CD4-positive, alpha-beta T cell treated with Interferon gamma for 1 hour (primary cell): ENCODE measurements at regions not wholly inside any gene's neighbourhood (a gene's known extent, or its start where the extent isn't known, plus 50 kb on each side); places are given as distances from the start of the nearest gene placed in this dataset.
A peak's percentile ranks its signal among the peaks of the same experiment; 100 is the strongest.

Source experiments
- DNase-seq: peaks from one replicate; pipeline ENCODE4 v3.0.0-alpha.2; 2020

GRCh38 chr3:27865731-27866130 is 143.6 kb upstream of the EOMES start:
- no peak for DNase-seq

DNA sequence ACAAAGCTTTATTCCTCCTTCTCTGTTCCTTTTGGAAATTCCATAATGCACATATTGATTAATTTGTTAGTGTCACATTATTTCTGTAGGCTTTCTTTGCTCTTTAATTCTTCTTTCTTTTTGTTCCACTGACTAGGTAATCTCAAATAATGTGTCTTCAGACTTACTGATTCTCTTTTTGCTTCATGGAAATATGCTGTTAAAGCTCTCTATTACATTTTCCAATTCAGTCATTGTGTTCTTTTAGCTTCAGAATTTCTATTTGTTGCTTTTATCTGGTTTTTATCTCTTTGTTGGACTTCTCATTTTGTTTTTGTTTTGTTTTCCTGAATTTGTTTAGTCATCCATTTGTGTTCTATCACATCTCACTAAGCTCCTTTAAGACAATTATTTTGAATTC is 147.0 kb upstream of the EOMES start:
- no peak for DNase-seq

DNA sequence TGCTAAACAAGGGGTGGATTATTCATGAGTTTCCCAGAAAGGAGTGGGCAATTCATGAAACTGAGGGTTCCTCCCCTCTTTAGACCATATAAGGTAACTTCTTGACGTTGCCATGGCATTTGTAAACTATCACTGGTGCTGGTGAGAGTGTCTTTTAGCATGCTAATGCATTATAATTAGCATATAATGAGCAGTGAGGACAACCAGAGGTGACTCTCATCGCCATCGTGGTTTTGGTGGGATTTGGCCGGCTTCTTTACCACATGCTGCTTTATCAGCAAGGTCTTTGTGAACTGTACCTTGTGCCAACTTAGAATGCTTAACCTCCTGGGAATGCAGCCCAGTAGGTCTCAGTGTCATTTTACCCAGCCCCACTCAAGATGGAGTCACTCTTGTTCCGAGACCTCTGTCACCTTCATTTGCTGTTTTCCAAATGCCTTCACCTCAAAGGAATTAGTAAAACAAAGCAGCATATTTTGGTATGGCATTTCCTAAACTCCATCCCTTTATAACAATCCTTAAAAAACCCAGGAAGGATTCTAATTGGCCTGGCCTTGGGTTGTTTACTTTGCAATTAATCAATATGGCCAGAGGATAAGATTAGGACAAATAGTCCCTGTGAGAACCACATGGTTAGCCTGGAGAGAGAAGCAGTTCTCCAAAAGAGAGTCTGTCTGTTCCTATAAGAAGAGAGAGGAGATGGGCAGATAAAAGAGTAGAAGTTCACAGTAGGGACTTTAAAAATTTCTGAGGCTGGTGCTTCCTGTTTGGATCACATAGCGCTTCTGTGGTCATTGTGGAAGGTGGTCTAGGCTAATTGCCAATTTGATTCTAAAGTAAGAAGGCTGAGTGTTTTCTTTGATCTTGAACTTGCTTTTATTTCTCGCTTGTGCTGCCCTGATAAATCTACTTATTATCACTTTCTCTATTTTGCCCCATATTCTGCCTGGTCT is 155.2 kb upstream of the EOMES start:
- DNase-seq: no peak

GRCh38 chr3:27878014-27878383 is 155.9 kb upstream of the EOMES start:
- DNase-seq: no peak

DNA sequence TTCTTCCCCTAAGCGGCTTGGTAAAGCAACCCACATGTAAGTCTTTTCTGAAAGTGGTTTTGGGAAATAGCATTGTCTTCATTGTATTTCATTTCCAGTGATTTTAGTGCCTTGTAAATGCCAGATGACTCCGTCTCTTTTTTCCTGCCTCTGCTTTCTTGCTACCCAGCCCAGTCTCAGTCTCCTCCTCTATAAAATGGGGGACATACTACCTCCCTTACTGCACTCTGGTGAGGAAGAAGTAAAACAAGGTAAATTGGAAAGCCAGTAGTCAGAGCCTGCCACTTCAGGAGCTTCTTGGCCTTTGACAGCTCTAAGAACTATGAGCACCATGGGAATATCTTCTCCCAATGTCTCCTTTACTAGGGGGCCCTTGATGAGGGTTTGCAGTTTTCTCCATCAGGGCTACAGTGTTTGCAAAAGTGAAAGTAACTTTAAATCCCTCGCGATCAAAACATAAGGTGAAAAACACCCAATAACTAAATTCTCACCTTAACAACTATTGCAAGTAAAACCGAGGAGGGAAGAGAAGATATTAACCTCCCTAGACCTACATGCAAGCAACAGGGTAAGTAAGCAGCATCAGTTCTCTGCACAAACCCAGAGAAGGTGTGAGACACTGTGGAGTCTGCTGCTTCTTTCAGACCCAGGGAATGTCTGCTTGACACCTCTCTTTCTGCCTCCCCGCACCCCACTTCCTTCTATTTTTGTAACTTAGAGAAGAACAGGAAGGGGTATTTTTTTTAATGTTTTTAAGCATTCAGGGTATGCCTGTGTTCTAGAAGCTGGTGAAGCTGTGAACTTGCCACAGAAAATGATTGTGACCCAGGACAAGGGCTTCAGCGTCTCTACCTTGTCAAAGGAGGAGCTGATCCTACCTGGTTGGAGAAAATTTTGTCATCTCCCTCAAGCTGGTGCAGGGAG is 159.1 kb upstream of the EOMES start:
- DNase-seq: peak; percentile 36

DNA sequence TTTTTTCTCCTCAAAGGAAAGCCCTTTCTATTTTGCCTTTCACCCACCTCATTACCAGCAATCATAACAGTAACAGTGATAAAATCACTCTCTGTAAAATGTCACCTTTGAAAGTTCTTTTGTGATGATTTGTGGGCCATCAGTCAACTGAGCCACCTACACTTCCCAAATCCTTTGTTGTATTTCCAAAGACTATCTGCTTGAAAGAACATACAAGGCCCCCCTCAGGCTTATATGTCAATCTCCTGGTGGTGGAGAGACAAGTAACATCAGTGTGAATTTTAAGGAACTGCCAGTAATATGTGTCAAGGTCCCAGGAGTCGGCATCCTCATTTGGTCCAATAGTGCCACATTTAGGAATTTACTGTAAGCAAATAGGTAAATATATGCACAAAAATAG is 161.1 kb upstream of the EOMES start:
- DNase-seq: no peak

DNA sequence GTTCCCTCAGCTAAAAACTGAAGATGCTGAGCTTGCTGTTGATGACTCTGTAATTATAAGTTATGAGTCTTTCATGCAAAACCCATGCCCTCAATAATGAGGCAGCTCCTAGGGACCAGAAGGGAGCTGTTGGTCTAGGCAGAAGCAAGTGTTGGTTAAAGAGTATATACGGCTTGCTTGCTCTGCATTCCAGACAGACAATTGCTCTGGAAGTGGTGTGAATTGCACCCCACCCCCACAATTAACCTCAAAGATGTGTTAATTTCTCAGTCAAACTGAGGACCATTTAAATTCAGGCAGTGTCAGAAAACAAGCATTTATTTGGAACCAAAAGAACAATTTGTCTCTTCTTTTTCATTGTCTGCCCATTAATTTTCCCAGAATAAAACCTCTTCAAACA is 163.5 kb upstream of the EOMES start:
- no peak for DNase-seq

- DNase-seq: no peak
Observed at GRCh38 chr3:27888562-27888961, 166.4 kb upstream of the EOMES start.

GRCh38 chr3:27889745-27890144 is 167.6 kb upstream of the EOMES start:
- DNase-seq: no peak

DNA sequence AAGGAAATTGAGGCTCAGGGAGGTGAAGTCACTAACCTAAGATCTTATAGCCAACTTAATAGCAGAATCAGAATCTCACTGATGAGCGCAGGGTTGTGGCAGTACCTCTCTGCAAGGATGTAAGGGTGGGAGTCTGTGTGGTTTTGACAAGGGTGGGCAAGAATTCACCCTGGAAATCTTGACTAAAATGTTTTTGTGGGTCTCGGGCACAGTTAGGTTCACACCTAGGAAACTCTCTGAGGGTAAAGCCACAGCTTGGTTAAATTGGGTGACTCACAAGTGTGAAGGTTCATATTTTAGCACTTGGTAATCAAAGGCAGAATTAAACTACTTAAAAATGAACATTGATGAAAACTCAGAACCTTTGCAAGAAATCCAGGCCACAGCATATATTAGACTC is 178.2 kb upstream of the EOMES start:
- DNase-seq: no peak

DNA sequence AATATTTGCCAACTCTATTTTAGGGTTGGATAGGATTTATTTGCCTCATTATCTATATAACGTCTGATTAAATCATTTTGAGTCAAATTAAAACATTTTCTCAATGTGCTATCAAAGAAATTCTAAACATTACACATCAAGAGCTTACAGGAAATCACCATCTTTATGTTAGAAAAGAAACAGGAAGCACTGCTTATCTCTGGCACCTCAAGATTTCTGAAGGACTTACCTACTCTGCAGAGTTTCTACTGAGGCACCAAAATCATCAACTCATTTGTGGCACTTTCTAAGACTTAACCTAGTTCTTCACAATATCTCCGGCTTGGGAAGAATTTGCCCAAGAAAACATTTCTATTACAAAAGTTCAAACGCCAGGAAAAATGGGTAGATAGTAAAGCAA is 181.3 kb upstream of the EOMES start:
- DNase-seq: no peak

GRCh38 chr3:27905625-27906024 is 183.5 kb upstream of the EOMES start:
- DNase-seq: peak; percentile 7

DNA sequence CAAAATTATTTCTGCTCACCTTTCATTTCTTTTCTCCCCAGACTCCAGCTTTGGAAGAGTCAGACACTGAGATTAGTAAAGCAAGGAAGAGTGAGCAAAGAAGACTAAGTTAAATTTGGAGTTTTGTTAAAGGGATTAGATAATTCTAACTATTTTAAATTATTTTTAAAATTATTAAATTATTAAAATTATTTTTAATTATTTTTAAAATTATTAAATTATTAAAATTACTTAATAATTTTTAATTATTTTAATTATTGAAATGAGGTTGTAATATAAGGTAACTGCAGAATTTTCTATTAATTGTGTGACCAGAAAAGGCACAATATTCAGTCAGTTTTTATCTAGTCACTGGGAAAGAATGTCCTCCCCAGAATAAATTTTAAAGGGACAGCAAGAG is 185.0 kb upstream of the EOMES start:
- DNase-seq: no peak

GRCh38 chr3:27907929-27908328 is 185.8 kb upstream of the EOMES start:
- DNase-seq: no peak

DNA sequence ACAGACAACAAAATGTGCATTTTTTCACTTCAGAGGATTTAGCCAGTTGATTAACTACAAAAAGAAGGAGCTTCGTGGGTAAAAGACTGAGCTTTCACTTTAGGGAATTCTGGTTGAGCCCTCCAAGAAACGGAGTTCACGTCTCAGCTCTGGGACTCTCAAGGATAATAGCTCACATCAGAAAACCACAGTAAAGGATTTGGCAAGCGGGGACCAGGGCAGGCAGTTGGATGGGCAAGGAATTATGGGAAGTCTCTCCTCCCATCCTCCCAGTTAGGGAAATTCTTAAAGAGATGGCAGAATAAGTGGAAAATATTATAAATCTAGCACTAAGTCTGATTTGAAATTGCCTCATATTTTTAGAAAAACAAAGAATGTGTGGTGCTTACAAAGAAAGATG is 188.3 kb upstream of the EOMES start:
- DNase-seq: no peak

- no peak for DNase-seq
Observed at GRCh38 chr3:27914199-27914598, 192.1 kb upstream of the EOMES start.

DNA sequence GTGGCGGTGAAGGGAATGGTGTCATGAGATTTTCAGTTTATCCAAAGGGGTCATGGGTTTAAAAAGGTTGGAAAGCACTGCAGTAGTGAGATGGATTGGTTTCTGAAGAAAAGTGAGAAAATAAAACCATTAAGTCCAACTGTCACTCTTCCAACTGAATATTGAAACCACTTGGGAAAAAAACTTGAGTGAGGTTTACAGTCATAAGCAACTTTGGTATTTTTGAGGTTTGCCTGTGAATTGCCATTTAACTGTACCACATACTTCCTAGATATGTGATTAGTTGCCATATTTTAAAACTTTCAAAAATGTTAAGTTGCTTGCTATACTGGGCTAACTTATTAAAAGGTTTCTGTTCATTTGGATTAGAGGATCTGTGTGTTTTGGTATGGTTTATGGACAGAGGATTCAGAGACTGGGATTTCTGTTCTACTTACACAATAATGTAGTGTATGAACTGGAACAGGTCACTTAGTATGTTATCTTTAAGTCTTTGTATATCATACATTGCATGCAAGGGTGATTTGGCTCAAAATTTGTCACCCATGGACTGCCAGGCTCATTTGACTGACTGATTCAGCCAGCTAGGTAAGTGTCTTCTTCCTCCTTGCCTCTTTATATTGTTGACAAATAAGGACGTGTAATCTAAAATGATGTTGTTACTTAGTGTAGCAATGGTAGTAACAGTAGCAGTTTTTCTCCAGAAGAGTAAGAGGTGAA is 201.4 kb upstream of the EOMES start:
- no peak for DNase-seq

- DNase-seq: no peak
Observed at GRCh38 chr3:27927882-27928281, 205.8 kb upstream of the EOMES start.

DNA sequence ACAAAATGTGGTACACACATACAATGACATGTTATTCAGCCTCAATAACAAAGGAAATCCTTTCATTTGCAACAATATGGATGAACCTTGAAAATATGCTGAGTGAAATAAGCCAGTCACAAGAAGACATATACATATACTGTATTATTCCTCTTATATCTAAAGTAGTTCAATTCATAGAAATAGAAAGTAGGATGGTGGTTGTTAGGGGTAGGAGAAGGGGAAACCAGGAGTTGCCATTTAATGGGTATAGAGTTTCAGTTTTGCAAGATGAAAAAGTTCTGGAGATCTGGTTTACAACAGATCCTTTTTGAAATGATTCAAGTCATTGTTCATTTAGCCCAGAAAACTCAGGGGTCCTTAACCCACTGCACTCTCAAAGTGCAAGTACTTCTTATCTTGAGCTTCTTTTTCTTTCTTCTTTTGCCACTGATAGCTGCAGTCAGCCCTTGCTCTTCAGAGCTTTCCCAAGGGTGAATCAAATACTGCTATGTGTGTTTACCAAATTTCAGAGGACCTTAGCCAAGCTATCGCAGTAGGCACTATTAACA is 208.0 kb upstream of the EOMES start:
- DNase-seq: no peak

- no peak for DNase-seq
Observed at GRCh38 chr3:27935492-27935891, 213.4 kb upstream of the EOMES start.

GRCh38 chr3:27939521-27939920 is 217.4 kb upstream of the EOMES start:
- no peak for DNase-seq

- DNase-seq: no peak
Observed at GRCh38 chr3:27939940-27940339, 217.8 kb upstream of the EOMES start.

DNA sequence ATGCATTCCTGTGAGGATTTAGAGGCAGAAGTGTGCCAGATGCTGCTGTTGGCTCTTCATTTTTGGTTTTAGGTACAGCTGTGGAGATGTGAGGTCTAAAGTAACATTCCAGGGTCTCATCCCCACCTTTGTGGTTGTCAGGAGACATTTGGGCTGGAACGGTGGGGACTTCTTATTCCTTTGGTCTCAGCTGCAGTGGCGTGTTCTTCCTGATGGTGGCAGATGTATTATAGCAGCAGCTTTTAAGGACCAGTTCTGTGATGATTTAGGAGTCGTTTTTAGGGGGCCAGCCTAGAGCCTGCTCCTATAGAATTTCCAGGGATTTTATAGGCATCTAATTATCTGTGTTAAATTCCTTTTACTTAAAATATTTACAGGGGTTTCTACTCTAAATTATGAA is 221.0 kb upstream of the EOMES start:
- no peak for DNase-seq
